HG03354 (cell line): ENCODE measurements at regions not wholly inside any gene's neighbourhood (a gene's known extent, or its start where the extent isn't known, plus 50 kb on each side); places are given as distances from the start of the nearest gene placed in this dataset.
"Not testable (repeated sequence)": the region's sequence is repeated elsewhere in the genome, so short reads cannot be mapped to it uniquely, and the experiment has no call there.

Source experiments
- ATAC-seq: cut with Tn5 transposase; IDR thresholded peaks from one replicate; pipeline ENCODE4 v1.9.1; 2021; ENCODE audit warnings: mild to moderate bottlenecking; ENCODE audit not compliant: unreplicated experiment, poor library complexity, severe bottlenecking

- no peak for ATAC-seq
Measured at GRCh38 chr3:182117131-182117530, 405.4 kb downstream of the SOX2 start.

DNA sequence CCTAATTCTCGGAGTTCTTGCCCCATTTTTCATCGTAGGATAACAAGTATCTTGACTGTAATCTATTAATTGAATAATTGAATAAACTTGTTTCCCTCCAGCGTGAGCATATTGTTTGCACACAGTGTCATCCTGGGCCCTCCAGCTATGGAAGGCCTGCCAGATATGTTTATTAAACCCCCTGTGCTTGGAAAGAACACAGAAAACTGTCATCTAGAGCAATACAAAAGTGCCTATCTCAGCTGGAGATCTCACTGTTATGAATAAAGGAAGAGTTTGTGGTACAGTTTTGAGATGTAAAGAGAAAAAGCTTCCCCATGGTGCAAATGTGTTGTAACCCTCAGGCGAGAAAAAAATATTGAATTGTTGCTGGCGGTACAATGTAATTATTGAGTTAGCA is 405.9 kb downstream of the SOX2 start:
- no peak for ATAC-seq

DNA sequence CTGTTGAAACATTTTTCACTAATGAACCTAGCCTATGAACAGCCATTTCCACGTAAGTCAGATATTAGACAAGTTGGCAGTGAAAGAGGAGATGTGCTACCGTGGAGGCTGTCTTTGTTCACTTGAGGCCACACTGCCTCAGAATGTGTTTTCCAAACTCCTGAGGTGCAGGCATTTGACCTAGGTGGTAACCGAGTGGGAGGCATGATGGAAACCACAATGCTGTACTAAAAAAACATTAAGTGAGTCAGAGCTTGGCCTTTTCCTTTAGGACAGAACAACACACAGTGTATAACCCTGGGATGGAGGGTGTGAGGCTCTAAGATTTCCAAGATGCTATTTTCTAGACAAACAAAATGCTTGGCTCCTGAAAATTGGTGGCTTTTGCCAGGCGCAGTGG is 406.3 kb downstream of the SOX2 start:
- ATAC-seq = no peak

DNA sequence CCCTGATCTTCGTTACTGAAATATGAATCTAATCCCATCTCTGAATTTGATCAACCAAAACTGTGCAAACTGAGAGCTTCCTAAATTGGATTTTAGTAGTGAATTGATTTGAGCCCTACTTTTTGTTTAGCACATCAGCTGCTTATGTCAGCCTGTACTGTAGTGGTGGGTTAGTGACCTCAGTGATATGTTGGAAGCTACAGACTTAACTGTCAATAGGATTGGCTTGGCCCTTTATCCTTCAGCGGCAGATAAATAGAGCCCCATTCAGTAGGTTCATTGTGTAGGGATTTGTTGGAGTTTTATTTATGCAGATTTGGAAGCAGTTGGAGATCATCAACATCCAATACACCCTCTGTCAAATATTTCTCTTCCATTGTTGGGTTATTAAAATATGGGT is 409.7 kb downstream of the SOX2 start:
- no peak for ATAC-seq

GRCh38 chr3:182122779-182123178 is 411.1 kb downstream of the SOX2 start:
- ATAC-seq = no peak

GRCh38 chr3:182124187-182124586 is 412.5 kb downstream of the SOX2 start:
- no peak for ATAC-seq

- ATAC-seq = no peak
Measured at GRCh38 chr3:182124716-182125115, 413.0 kb downstream of the SOX2 start.

- ATAC-seq = no peak
Measured at GRCh38 chr3:182129740-182130139, 418.0 kb downstream of the SOX2 start.

DNA sequence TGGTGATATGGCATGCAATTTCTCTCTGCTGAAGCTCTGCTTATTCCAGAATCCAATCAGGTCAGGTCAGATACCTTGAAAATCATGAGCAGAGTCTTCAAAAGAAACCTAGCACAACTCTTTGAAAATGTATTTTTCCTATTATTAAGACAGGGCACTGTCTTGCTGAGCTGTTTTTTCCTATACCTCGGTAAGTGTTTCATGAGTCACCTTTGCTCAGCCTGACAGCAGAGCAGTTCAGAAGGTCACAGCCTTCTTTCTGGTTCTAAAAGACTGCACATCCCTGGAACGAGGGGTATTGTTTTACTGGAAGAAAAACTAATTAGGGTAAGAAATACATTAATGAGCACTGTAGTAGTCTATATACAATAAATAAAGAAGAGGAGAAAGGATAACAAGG is 422.0 kb downstream of the SOX2 start:
- no peak for ATAC-seq

GRCh38 chr3:182135056-182135455 is 423.3 kb downstream of the SOX2 start:
- ATAC-seq = no peak

GRCh38 chr3:182136008-182136910 is 424.5 kb downstream of the SOX2 start:
- ATAC-seq = no peak

GRCh38 chr3:182138393-182138792 is 426.7 kb downstream of the SOX2 start:
- ATAC-seq = no peak

GRCh38 chr3:182139627-182140357 is 428.1 kb downstream of the SOX2 start:
- no peak for ATAC-seq

DNA sequence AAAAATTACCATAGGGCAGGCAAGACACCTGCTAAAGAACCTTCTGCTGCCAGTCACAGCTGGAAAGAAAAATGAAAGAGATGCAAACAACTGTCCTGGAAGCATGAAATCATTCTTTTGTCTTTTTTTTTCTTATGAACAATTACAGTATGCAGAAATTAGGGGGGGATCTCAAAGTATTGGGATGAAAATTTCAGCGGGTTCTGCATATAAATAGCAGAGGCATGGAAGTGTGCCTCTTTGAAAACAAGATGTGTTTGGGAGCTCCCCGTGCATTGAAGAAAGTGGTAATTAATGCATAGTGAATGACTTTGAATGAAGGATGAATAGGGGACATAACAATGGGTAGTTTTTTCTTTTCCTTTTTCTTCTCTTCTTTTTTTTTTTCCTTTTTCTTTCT is 431.2 kb downstream of the SOX2 start:
- ATAC-seq = no peak

- no peak for ATAC-seq
Measured at GRCh38 chr3:182143903-182144302, 432.2 kb downstream of the SOX2 start.

- ATAC-seq = no peak
Measured at GRCh38 chr3:182148360-182148759, 436.6 kb downstream of the SOX2 start.

DNA sequence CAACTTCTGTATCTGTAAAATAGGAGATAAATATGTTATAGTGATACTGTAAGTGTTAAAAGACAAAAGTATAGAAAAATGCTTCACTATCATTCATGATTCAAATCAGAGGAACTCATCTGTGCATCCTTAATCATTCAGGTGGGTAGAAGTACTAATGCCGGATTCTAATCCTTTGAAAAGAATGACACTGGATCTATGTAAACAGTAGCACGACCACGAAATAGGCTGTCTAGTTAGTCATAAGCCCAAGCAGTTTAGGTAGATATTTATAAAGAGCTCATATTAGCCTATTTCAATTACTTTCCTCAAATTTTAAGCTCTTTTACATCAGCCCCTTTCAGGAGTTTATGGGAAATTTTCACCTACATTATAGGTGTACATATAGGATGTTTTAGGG is 437.9 kb downstream of the SOX2 start:
- no peak for ATAC-seq

- ATAC-seq = not testable (repeated sequence)
Measured at GRCh38 chr3:182156326-182156725, 444.6 kb downstream of the SOX2 start.

GRCh38 chr3:182165234-182165633 is 453.5 kb downstream of the SOX2 start:
- no peak for ATAC-seq

- no peak for ATAC-seq
Measured at GRCh38 chr3:182172534-182172933, 460.8 kb downstream of the SOX2 start.
